Endothelial cell of umbilical vein (primary cell): ENCODE measurements at regions not wholly inside any gene's neighbourhood (a gene's known extent, or its start where the extent isn't known, plus 50 kb on each side); places are given as distances from the start of the nearest gene placed in this dataset.

Experiments used
- EZH2 ChIP-seq: IDR thresholded peaks from 2 replicates; pipeline ENCODE4 v1.6.1; 2012; ENCODE audit warnings: borderline replicate concordance, low read depth, mild to moderate bottlenecking, moderate library complexity, low read length, inconsistent platforms; ENCODE audit not compliant: severe bottlenecking
- MYC ChIP-seq: IDR thresholded peaks from one replicate; pipeline ENCODE4 v1.6.1; 2011; ENCODE audit warnings: mild to moderate bottlenecking, low read depth, low read length
- TF ChIP-seq, protein P1 (sequence below), 2 donors: IDR thresholded peaks; 1 replicate in 1 of 2; 2 replicates in 1 of 2; pipeline ENCODE4 v1.5.1; 2011; ENCODE audit warnings: low read length in 2 of 2, mild to moderate bottlenecking in 2 of 2, moderate library complexity in 2 of 2, control low read depth in 1 of 2, inconsistent platforms in 1 of 2, low read depth in 1 of 2; ENCODE audit not compliant: insufficient read depth in 1 of 2; ENCODE audit errors: extremely low read depth in 1 of 2

DNA sequence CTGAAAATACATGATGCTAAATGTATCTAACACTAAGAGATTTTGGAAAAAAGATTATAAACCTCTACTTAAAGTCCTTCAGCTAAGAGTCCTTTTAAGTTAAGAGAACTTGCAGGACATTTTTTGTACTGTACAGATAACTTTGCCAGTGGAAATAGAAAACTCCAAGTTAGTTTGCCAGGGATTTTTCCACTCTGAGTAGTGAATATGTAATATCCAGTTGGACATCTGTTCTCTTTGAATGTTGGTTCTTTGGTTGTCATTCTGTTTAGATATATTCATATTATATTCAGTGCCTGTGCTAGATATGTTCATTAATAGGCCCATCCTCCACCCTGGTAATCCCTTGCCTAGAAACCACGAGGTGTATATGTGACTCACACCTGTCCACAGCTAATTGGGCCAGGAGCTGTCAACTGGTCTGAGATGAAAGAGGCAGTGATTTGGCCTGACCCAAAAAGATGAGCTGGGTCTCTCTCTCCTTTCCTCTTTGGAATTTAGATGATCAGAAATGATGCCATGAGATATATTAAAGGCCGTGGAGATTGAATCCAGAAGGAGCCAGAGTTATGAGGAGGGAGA is 261.0 kb upstream of the LRIG3 start:
- TF ChIP-seq, protein P1, sequence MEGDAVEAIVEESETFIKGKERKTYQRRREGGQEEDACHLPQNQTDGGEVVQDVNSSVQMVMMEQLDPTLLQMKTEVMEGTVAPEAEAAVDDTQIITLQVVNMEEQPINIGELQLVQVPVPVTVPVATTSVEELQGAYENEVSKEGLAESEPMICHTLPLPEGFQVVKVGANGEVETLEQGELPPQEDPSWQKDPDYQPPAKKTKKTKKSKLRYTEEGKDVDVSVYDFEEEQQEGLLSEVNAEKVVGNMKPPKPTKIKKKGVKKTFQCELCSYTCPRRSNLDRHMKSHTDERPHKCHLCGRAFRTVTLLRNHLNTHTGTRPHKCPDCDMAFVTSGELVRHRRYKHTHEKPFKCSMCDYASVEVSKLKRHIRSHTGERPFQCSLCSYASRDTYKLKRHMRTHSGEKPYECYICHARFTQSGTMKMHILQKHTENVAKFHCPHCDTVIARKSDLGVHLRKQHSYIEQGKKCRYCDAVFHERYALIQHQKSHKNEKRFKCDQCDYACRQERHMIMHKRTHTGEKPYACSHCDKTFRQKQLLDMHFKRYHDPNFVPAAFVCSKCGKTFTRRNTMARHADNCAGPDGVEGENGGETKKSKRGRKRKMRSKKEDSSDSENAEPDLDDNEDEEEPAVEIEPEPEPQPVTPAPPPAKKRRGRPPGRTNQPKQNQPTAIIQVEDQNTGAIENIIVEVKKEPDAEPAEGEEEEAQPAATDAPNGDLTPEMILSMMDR (IDR thresholded peaks at IDR 0.05; ENCODE audit: extremely low read depth in 1 of 2, insufficient read depth in 1 of 2, low read depth in 1 of 2, low read length in 2 of 2): no peak
- no peak for TF ChIP-seq EZH2
- TF ChIP-seq MYC: no peak
